HG03097 (cell line): ENCODE measurements at regions not wholly inside any gene's neighbourhood (a gene's known extent, or its start where the extent isn't known, plus 50 kb on each side); places are given as distances from the start of the nearest gene placed in this dataset.

Experiments
- ATAC-seq: cut with Tn5 transposase; IDR thresholded peaks from one replicate; pipeline ENCODE4 v1.9.1; 2021; ENCODE audit not compliant: unreplicated experiment, low FRiP score

DNA sequence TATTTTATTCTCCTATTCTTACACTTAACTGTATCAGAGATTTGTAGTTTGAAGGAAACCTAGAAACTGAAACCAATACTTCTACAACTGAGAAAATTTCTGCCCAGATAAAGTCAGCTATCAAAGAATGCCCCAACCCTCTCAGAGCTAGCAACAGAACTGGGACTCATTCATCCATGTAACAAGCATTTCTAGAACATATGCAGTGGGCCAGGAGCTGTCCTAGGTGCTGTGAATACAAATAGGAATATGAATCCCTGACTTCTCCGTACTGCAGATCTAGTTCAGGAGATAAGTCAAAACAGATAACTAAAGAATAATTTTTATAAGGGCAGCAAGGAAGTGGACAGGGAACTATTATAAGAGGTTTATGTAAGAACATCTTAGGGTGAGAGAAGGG, 654.1 kb upstream of the NOX3 start:
- ATAC-seq = no peak

- ATAC-seq = no peak
These were observed 652.0 kb upstream of the NOX3 start for GRCh38 chr6:156107624-156108101.

GRCh38 chr6:156102129-156102528, 646.5 kb upstream of the NOX3 start:
- ATAC-seq = no peak

- no peak for ATAC-seq
These were observed 643.2 kb upstream of the NOX3 start for GRCh38 chr6:156098839-156099238.

- ATAC-seq = no peak
These were observed 631.8 kb upstream of the NOX3 start for GRCh38 chr6:156087487-156087886.

- no peak for ATAC-seq
These were observed 626.4 kb upstream of the NOX3 start for GRCh38 chr6:156082012-156082411.

GRCh38 chr6:156080371-156080770, 624.7 kb upstream of the NOX3 start:
- no peak for ATAC-seq

GRCh38 chr6:156068881-156069280, 613.2 kb upstream of the NOX3 start:
- ATAC-seq = no peak

DNA sequence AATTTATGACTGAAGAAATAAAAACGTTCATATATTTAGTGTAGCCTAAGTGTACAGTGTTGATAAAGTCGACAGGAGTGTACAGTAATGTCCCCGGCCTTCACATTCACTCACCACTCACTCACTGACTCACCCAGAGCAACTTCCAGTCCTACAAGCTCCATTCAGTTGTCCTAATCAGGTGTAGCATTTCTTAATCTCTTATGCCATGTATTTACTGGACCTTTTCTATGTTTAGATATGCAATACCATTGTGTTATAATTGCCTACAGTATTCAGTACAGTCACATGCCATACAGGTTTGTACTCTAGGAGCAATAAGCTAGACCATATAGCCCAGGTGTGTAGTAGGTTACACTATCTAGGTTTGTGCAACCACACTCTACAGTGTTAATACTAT, 610.2 kb upstream of the NOX3 start:
- ATAC-seq = no peak

- no peak for ATAC-seq
These were observed 606.5 kb upstream of the NOX3 start for GRCh38 chr6:156062091-156062563.

DNA sequence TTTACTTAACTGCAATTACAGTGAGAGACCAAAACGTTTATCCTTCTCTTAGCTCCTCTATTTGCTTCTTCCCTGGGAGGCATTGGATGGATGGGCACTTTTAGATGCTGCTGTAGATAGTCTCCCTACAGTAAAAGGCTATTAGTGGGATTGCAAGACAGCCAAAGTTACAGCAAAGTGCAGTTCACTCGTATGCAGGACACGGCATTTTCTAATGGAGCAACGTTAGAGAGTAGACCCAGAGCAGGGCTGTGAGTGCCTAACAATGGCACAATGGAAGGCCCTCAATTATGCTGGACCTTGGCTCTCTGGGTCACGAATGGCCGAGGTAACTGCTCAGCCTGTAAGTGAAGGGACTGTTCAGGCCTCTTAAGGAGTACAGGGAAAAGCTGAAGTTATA, 605.8 kb upstream of the NOX3 start:
- ATAC-seq = no peak

DNA sequence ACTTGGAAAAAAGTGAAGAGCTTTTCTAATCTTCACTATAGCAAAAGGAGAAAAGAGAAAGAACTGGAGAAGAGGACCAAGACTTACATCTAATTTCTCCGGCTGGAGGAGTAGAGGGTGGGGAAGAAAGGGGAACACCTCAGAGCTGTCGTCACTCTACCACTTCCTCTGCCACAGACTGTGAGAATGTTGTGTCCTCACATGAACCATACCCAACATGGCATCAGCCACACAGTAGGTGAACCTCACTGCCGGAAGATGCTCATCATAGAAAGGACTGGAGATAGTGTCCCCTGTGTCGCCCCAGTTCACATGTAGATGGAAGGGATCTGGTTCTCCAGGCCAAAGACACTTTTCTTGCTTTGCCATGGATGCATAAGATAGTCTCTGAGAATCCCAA, 604.4 kb upstream of the NOX3 start:
- no peak for ATAC-seq

- ATAC-seq = no peak
These were observed 602.7 kb upstream of the NOX3 start for GRCh38 chr6:156058356-156058755.

DNA sequence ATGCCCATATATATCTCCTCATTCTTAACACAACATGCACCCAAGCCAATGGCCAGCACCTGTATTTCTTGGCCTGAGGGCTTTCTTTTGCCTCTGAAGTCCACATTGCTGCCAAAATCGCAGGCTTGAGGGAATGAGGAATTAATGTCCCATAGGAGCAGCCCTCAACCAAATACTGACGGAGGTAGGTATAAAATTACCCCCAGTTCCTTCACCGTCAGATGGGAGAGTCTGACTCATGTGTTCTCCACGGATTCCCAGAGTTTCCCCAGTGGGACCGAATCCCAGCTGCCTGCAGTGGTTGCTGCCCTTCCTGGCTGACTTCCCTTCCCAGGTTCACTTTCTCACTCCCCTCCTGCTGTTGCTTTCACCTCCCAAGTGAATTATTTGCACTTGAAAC, 602.2 kb upstream of the NOX3 start:
- no peak for ATAC-seq

DNA sequence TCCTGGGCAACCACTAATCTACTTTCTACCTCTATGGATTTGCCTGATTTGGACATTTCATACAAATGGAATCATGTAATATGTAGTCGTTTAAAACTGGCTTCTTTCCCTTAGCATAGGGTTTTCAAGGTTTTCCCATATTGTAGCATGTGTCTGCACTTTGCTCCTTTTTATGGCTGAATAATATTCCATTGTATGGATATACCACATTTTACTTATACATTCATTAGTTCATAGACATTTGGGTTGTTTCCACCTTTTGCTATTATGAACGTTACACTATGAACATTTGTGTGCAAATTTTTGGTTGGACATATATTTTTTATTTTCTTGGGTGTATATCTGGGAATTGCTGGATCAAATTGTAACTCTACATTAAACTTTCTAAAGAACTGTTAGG, 600.4 kb upstream of the NOX3 start:
- no peak for ATAC-seq

DNA sequence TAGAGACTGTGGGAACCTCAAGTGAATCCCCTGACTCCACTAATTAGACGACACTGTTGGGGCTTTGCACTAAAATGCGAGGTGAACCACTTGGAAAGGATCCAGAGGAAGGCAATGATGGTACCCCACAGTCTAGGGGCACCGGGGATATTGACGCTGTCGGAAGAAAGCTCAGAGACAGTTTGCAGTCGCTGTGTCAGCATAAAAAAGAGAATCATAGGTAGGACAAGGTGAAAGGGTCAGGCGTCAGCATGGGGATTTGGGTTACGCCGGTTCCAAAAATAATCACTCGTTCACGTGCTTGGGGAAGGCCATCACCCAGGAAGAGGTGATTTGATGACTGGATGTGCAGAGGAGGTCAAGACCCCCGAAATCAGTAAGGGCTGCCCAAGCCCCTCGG, 598.0 kb upstream of the NOX3 start:
- ATAC-seq = no peak

DNA sequence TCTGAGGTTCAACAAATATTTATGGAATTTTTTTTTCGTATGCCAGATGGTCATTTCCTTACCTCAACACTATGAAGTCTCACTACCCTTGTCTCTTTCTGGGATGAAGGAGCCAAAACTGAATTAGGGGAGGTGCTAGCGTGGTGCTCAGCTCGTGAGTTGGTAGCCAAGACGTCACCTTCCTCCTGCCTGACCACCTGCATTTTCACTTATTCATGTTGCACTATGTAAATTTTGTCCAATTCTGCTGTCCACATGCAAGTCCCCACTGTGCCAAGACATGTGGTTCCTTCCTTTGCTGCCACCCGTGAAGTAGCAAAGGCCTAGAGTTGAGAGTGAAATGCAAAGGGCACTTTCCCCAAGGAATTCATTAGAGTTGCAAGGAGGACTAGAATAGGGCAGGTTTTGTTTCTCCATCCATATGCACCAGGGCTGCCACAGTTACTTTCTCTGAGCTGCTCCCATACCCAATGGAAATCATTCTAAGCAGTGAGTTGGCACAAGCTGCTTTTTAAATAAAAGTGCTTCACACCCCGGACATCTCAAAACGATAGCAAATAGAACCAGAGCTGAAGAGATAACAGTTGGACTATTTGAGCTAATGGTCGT, 591.3 kb upstream of the NOX3 start:
- ATAC-seq = no peak

GRCh38 chr6:156046268-156046665, 590.6 kb upstream of the NOX3 start:
- no peak for ATAC-seq

DNA sequence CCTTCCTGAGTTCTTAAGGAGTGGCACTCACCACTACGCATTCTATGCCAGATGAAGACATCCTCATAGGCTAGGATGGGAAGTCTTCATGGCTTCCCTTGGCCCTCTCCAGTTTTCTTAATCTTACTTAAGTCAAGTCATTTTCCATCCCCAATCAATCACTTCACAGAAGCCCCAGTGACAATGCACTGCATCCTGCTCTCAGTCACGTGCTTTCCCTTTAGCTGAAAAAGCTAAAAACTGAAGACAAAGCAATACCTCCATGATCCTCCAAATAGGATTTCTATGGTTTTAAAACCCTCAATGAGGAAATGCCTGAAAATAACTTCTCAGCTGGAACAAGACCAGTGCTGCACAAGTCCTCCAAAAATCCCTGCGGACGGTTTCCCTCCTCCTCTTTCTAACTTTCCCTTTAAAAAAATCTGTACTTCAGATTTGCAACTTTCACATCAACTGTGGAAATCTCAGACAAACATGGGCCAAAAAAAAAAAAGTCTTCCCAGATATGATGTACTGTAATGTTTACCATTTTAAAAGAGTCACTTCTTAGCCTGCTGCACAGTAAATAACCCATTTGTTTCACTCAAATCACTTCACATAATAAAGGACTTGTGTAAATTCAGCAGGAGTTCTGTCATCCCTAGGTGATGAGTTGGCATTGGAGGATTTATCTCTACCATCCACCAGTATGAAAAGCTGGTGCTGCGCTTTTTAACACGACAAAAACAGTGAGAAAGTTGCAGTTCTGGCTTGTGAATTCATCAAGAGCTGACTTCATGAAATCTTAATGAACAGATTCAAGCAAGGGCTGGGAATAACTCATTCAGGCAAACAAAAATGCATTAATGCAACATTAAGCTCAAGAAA, 590.0 kb upstream of the NOX3 start:
- ATAC-seq = no peak

- ATAC-seq = no peak
These were observed 578.0 kb upstream of the NOX3 start for GRCh38 chr6:156033598-156033997.

GRCh38 chr6:156031516-156031915, 575.9 kb upstream of the NOX3 start:
- no peak for ATAC-seq

GRCh38 chr6:156030053-156030452, 574.4 kb upstream of the NOX3 start:
- no peak for ATAC-seq
